ENCODE measurements at regions not wholly inside any gene's neighbourhood (a gene's known extent, or its start where the extent isn't known, plus 50 kb on each side); places are given as distances from the start of the nearest gene placed in this dataset.

DNA sequence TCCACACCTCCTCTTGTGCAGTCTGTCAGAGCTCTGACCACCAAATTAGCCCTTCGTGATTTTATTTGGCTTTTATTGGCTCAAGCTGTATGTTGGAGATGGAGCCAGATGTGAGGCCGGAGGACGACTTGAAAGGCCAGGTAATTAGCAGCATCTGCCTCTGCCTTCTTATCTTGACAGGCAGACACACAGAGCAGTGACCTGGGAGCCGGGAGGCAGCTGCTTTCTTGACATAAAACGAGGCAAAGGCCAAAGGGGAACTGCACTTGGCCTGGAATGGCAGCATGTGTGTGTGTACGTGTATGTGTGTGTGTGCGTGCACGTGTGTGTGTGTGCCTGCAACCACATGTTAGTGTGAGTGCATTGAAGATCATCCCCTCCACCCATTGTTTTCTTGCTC, 56.9 kb upstream of the BRD7 start:
- Histone ChIP-seq H4K20me1 (ENCODE audit: control insufficient read depth, insufficient read depth, insufficient read length) (no peaks in the 10 kb centered on the region), H4K8ac (replicated peaks; ENCODE audit: insufficient read length, low read depth, low read length) (no peak overlapping the region), H2BK20ac (ENCODE audit: low read depth, low read length, poor library complexity, severe bottlenecking) (no peak overlapping the region), H2AK5ac (ENCODE audit: insufficient read length, low read length) (no peak overlapping the region), H3K23ac (ENCODE audit: insufficient read length, low read depth, low read length) (no peak overlapping the region), H3K14ac (ENCODE audit: insufficient read depth, low read length) (no peak overlapping the region), H2AFZ (ENCODE audit: low read length) (no peak overlapping the region), H3K79me1 (ENCODE audit: insufficient read depth, low read depth, low read length, poor library complexity, severe bottlenecking) (no peaks in the 10 kb centered on the region), H3K23me2 (ENCODE audit: insufficient read length, low read depth, low read length, poor library complexity, severe bottlenecking) (no peaks in the 10 kb centered on the region), H2BK5ac (ENCODE audit: insufficient read length, low read length) (no peak overlapping the region), H3K27ac (ENCODE audit: insufficient read length, low read depth, low read length) (no peak overlapping the region), H4K5ac (ENCODE audit: insufficient read length, low read depth, low read length) (no peak overlapping the region), H2BK12ac (ENCODE audit: insufficient read length, low read depth, low read length) (no peak overlapping the region), H4K91ac (ENCODE audit: insufficient read length, low read depth, low read length) (no peak overlapping the region), H3K79me2 (ENCODE audit: insufficient read depth, low read length) (no peaks in the 10 kb centered on the region), H3K4me2 (ENCODE audit: insufficient read depth, insufficient read length, low read length) (no peak overlapping the region), H2BK120ac (ENCODE audit: low read depth, low read length, poor library complexity, severe bottlenecking) (no peak overlapping the region), H2BK15ac (ENCODE audit: low read depth, low read length) (no peak overlapping the region), H3K4ac (ENCODE audit: low read depth, low read length) (no peak overlapping the region), H3K9me3 (ENCODE audit: control insufficient read depth, low read depth, low read length) (no peaks in the 10 kb centered on the region), H3K9ac (ENCODE audit: extremely low read depth, insufficient read length, low read length) (no peak overlapping the region), H3T11ph (ENCODE audit: low read length) (no peak overlapping the region), H3K27me3 (ENCODE audit: insufficient read depth, low read length) (no peaks in the 10 kb centered on the region), H3K56ac (ENCODE audit: insufficient read length, low read depth, low read length) (no peak overlapping the region), H3K4me1 (ENCODE audit: insufficient read depth, low read length) (no peaks in the 10 kb centered on the region), H3K18ac (ENCODE audit: insufficient read length, low read depth, low read length) (no peak overlapping the region)
- WGBS (ENCODE audit: extremely low coverage, insufficient read length, low lambda C conversion rate), result no CpG with 5 or more reads among the region's 8 CpGs
- Mint-ChIP-seq H3K9me3 (peaks cover 0 to 4% of the 10 kb centered on the region in 2 experiments; a peak in 2 of 5 replicates), H3K27me3 (ENCODE audit: low read depth) (peaks cover 2% of the 10 kb centered on the region), H3K27ac (no peak overlapping the region), H3K36me3 (ENCODE audit: insufficient read depth in 1 of 3, low read depth in 3 of 3) (no peaks in the 10 kb centered on the region), H3K4me3 (no peak overlapping the region), H3K4me1 (0 out of 4 replicates have a peak, but pooled peaks cover 0 to 3% of the 10 kb centered on the region in 2 experiments)
- no peak for DNase-seq
- TF ChIP-seq, protein P1, sequence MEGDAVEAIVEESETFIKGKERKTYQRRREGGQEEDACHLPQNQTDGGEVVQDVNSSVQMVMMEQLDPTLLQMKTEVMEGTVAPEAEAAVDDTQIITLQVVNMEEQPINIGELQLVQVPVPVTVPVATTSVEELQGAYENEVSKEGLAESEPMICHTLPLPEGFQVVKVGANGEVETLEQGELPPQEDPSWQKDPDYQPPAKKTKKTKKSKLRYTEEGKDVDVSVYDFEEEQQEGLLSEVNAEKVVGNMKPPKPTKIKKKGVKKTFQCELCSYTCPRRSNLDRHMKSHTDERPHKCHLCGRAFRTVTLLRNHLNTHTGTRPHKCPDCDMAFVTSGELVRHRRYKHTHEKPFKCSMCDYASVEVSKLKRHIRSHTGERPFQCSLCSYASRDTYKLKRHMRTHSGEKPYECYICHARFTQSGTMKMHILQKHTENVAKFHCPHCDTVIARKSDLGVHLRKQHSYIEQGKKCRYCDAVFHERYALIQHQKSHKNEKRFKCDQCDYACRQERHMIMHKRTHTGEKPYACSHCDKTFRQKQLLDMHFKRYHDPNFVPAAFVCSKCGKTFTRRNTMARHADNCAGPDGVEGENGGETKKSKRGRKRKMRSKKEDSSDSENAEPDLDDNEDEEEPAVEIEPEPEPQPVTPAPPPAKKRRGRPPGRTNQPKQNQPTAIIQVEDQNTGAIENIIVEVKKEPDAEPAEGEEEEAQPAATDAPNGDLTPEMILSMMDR (conservative IDR thresholded peaks at IDR 0.05), result no peak

All from H9 (cell line).